Endodermal cell (in vitro differentiated cells): ENCODE measurements at regions not wholly inside any gene's neighbourhood (a gene's known extent, or its start where the extent isn't known, plus 50 kb on each side); places are given as distances from the start of the nearest gene placed in this dataset.
"Not testable (repeated sequence)": the region's sequence is repeated elsewhere in the genome, so short reads cannot be mapped to it uniquely, and the experiment has no call there.

Experiments
- DNase-seq: peaks from one replicate; pipeline ENCODE4 v3.0.0-alpha.2; 2017
- H3K27ac ChIP-seq: 2 replicates; pipeline ENCODE4 v1.5.1; 2013; ENCODE audit warnings: mild to moderate bottlenecking, low read depth, low read length, moderate library complexity
- H3K27me3 ChIP-seq: 2 replicates; pipeline ENCODE4 v1.6.1; 2013; ENCODE audit warnings: mild to moderate bottlenecking, low read length, moderate library complexity; ENCODE audit not compliant: insufficient read depth, control insufficient read depth, poor library complexity, severe bottlenecking
- H3K36me3 ChIP-seq: 2 replicates; pipeline ENCODE4 v1.7.0; 2013; ENCODE audit warnings: mild to moderate bottlenecking, low read length, moderate library complexity; ENCODE audit not compliant: control insufficient read depth, insufficient read depth
- H3K4me1 ChIP-seq: one replicate; pipeline ENCODE4 v1.7.0; 2013; ENCODE audit warnings: low read length; ENCODE audit not compliant: control insufficient read depth, insufficient read depth
- H3K4me3 ChIP-seq: 2 replicates; pipeline ENCODE4 v1.5.1; 2013; ENCODE audit warnings: mild to moderate bottlenecking, low read length, moderate library complexity
- H3K9ac ChIP-seq: 2 replicates; pipeline ENCODE4 v1.6.1; 2013; ENCODE audit warnings: mild to moderate bottlenecking, low read length, moderate library complexity; ENCODE audit not compliant: poor library complexity, severe bottlenecking; ENCODE audit errors: extremely low read depth
- H3K9me3 ChIP-seq: 2 replicates; pipeline ENCODE4 v1.6.1; 2013; ENCODE audit warnings: mild to moderate bottlenecking, low read length, moderate library complexity; ENCODE audit not compliant: control insufficient read depth
- H3K27ac Mint-ChIP-seq: 2 replicates; pipeline ENCODE4 v1.8.0; 2020; ENCODE audit warnings: mixed read lengths
- H3K27me3 Mint-ChIP-seq: 2 replicates; pipeline ENCODE4 v1.8.0; 2021; ENCODE audit warnings: mild to moderate bottlenecking, mixed read lengths; ENCODE audit not compliant: insufficient read depth
- H3K36me3 Mint-ChIP-seq: 2 replicates; pipeline ENCODE4 v1.8.0; 2020; ENCODE audit warnings: low read depth, mixed read lengths
- H3K4me1 Mint-ChIP-seq: 2 replicates; pipeline ENCODE4 v1.8.0; 2020; ENCODE audit warnings: mixed read lengths
- H3K4me3 Mint-ChIP-seq: 2 replicates; pipeline ENCODE4 v1.8.0; 2020; ENCODE audit warnings: mild to moderate bottlenecking, moderate library complexity, mixed read lengths
- H3K9me3 Mint-ChIP-seq: 2 replicates; pipeline ENCODE4 v1.8.0; 2020; ENCODE audit warnings: mild to moderate bottlenecking, mixed read lengths
- WGBS, 2 experiments: methylation state at CpG; one replicate each; pipeline versions ENCODE4 v1.1.5 to v1.1.7; 2013; ENCODE audit warnings: missing lambda C conversion rate in 2 of 2, mixed read lengths in 1 of 2; ENCODE audit not compliant: insufficient coverage in 1 of 2, insufficient read length in 1 of 2; 5-methylcytosine and 5-hydroxymethylcytosine counted together
- TF ChIP-seq, protein P1 (sequence below): fragments of 200-600 bp; sonication (generic); conservative IDR thresholded peaks from 2 replicates; pipeline ENCODE4 v1.5.0; 2021; ENCODE audit warnings: antibody characterized with exemption, mild to moderate bottlenecking

DNA sequence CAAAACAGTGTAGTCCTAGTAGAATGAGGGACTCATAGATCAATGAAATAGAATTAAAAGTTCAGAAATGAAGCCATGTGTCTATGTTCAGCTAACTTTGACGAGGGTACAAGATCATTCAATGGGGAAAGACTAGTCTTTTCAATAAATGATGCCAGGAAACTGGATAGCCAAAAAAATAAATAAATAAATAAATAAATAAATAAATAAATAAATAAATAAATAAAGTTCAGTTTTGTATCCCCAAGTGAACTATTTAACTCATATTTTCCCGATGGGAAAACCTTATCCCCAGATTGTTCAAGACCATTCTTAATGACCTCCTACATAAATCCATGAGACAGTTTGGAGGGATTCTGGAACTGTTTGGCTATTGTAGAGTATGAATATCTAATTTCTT, 277.1 kb upstream of the EYS start:
- H3K9me3 Mint-ChIP-seq: no peaks in the 10 kb centered on the region
- 95% methylated on average over 2 of the region's 2 CpGs; no CpG with 5 or more reads in 1 of the 2 experiments for WGBS, 2 experiments
- no peak overlapping the region for H3K27ac ChIP-seq
- no peaks in the 10 kb centered on the region for H3K9me3 ChIP-seq
- no peak overlapping the region for H3K4me3 Mint-ChIP-seq
- H3K27me3 ChIP-seq: no peaks in the 10 kb centered on the region
- DNase-seq: no peak
- no peak overlapping the region for H3K4me3 ChIP-seq
- H3K9ac ChIP-seq: no peak overlapping the region
- H3K27ac Mint-ChIP-seq: no peak overlapping the region
- no peaks in the 10 kb centered on the region for H3K4me1 Mint-ChIP-seq
- TF ChIP-seq, protein P1, sequence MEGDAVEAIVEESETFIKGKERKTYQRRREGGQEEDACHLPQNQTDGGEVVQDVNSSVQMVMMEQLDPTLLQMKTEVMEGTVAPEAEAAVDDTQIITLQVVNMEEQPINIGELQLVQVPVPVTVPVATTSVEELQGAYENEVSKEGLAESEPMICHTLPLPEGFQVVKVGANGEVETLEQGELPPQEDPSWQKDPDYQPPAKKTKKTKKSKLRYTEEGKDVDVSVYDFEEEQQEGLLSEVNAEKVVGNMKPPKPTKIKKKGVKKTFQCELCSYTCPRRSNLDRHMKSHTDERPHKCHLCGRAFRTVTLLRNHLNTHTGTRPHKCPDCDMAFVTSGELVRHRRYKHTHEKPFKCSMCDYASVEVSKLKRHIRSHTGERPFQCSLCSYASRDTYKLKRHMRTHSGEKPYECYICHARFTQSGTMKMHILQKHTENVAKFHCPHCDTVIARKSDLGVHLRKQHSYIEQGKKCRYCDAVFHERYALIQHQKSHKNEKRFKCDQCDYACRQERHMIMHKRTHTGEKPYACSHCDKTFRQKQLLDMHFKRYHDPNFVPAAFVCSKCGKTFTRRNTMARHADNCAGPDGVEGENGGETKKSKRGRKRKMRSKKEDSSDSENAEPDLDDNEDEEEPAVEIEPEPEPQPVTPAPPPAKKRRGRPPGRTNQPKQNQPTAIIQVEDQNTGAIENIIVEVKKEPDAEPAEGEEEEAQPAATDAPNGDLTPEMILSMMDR: no peak
- H3K36me3 Mint-ChIP-seq: no peaks in the 10 kb centered on the region
- H3K4me1 ChIP-seq: no peaks in the 10 kb centered on the region
- no peaks in the 10 kb centered on the region for H3K36me3 ChIP-seq
- no peaks in the 10 kb centered on the region for H3K27me3 Mint-ChIP-seq

DNA sequence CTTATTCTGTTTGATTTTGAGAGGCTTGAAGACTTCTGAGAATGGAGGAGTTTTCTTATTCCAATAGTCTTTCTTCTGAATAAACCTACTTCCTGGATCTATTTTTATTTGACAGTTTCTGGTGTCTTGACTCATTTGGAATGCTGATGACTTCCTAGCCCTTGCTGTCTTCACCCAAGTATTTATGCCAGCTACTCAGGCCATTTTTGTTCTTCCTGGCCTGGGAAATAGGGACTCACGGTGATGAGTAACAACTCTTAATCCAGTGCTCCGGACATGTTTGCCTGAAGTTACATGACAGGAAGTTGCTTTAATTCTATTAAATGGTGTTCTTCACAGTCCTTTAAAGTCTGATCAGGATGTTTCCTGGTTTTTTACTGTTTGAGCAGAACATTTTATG, 272.1 kb upstream of the EYS start:
- Mint-ChIP-seq H3K4me1 (no peaks in the 10 kb centered on the region), H3K36me3 (no peaks in the 10 kb centered on the region), H3K9me3 (peaks cover 3% of the 10 kb centered on the region), H3K27me3 (no peaks in the 10 kb centered on the region), H3K27ac (no peak overlapping the region), H3K4me3 (no peak overlapping the region)
- DNase-seq: no peak
- H3K36me3 ChIP-seq: no peaks in the 10 kb centered on the region
- H3K9me3 ChIP-seq: no peaks in the 10 kb centered on the region
- no peak overlapping the region for H3K9ac ChIP-seq
- TF ChIP-seq, protein P1: no peak
- no peak overlapping the region for H3K27ac ChIP-seq
- no peaks in the 10 kb centered on the region for H3K4me1 ChIP-seq
- H3K4me3 ChIP-seq: no peak overlapping the region
- WGBS, 2 experiments: 90 to 100% methylated on average over 1 to 2 of the region's 2 CpGs
- H3K27me3 ChIP-seq: no peaks in the 10 kb centered on the region

DNA sequence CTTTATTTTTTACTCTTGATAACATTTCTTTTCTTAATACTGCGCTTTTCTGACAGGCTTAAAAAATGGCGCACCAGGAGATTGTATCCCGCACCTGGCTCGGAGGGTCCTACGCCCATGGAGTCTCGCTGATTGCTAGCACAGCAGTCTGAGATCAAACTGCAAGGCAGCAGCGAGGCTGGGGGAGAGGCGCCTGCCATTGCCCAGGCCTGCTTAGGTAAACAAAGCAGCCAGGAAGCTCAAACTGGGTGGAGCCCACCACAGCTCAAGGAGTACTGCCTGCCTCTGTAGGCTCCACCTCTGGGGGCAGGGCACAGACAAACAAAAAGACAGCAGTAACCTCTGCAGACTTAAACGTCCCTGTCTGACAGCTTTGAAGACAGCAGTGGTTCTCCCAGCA, 264.2 kb upstream of the EYS start:
- not testable (repeated sequence) for H3K36me3 Mint-ChIP-seq, H3K27me3 ChIP-seq, H3K27ac Mint-ChIP-seq, H3K4me1 Mint-ChIP-seq, H3K27ac ChIP-seq, H3K36me3 ChIP-seq, H3K27me3 Mint-ChIP-seq, DNase-seq, H3K9ac ChIP-seq, H3K4me3 ChIP-seq, H3K4me1 ChIP-seq, H3K9me3 ChIP-seq, H3K4me3 Mint-ChIP-seq
- 92% methylated on average over 8 of the region's 9 CpGs; no CpG with 5 or more reads in 1 of the 2 experiments for WGBS, 2 experiments
- peaks cover 10% of the 10 kb centered on the region for H3K9me3 Mint-ChIP-seq

DNA sequence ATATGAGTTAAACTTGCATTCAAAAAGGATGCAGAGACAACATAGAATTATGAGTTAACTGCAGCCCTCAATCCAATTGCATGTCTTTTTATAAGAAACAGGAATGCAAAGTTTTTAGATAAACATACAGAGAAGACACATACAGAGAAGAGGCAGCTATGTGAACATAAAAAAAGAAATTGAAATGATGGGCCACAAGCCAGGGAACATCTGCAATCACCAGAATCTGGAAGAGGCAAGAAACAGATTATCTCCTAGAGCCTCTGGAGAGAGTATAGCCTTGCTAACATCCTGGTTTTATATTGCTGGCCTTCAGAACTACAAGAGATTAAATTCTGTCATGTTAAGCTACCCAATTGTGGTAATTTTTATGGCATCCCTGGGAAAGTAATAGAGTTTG, 257.2 kb upstream of the EYS start:
- Mint-ChIP-seq H3K4me3 (no peak overlapping the region), H3K27ac (no peak overlapping the region)

More for the DNA sequence above, 257.2 kb upstream of the EYS start:
- Mint-ChIP-seq H3K9me3 (peaks cover 5% of the 10 kb centered on the region), H3K4me1 (no peaks in the 10 kb centered on the region), H3K36me3 (no peaks in the 10 kb centered on the region), H3K27me3 (no peaks in the 10 kb centered on the region)
- TF ChIP-seq, protein P1: no peak
- H3K4me3 ChIP-seq: no peak overlapping the region
- no peak for DNase-seq
- H3K27ac ChIP-seq: no peak overlapping the region
- H3K4me1 ChIP-seq: no peaks in the 10 kb centered on the region
- H3K27me3 ChIP-seq: no peaks in the 10 kb centered on the region
- H3K9me3 ChIP-seq: no peaks in the 10 kb centered on the region
- H3K9ac ChIP-seq: no peak overlapping the region
- H3K36me3 ChIP-seq: no peaks in the 10 kb centered on the region
